ENCODE measurements at regions not wholly inside any gene's neighbourhood (a gene's known extent, or its start where the extent isn't known, plus 50 kb on each side); places are given as distances from the start of the nearest gene placed in this dataset.

- H3K4me2 ChIP-seq (ENCODE audit: insufficient read depth, low read length), result no peak overlapping the region
- FAIRE-seq, result no peak
- no peak overlapping the region for H2AFZ ChIP-seq (ENCODE audit: low read depth, low read length)
- intact Hi-C loops (cut with micrococcal nuclease), result no loop called here
- H4K20me1 ChIP-seq (replicated peaks; ENCODE audit: control insufficient read depth, extremely low read depth, insufficient read depth, low read length), result no peaks in the 10 kb centered on the region
- BruUV-seq (replicated peaks), result no TSS peak
- no peaks in the 10 kb centered on the region for H3K4me1 ChIP-seq (ENCODE audit: control insufficient read depth, extremely low read depth, insufficient read depth, low read length)
- no peaks in the 10 kb centered on the region for H3K9me1 ChIP-seq (replicated peaks; ENCODE audit: control insufficient read depth, extremely low read depth, insufficient read depth, low read length)
- no peak overlapping the region for H3K4me3 ChIP-seq (replicated peaks in 1 of 3; ENCODE audit: insufficient read depth in 1 of 3, low read depth in 1 of 3, low read length in 3 of 3)
- H3K9me3 ChIP-seq (replicated peaks; ENCODE audit: control insufficient read depth, insufficient read depth, low read length), result no peaks in the 10 kb centered on the region
- no peak overlapping the region for H3K9ac ChIP-seq (replicated peaks; ENCODE audit: extremely low read depth, insufficient read depth, low read length)
- H3K36me3 ChIP-seq (ENCODE audit: control insufficient read depth in 2 of 2, extremely low read depth in 1 of 2, insufficient read depth in 2 of 2, low read length in 2 of 2), result no peaks in the 10 kb centered on the region
- no peak for DNase-seq (ENCODE audit: low read depth, low spot score)
- H3K79me2 ChIP-seq (ENCODE audit: control insufficient read depth, insufficient read depth, low read length), result no peaks in the 10 kb centered on the region
- dilution Hi-C loops (cut with MboI; ENCODE audit: extremely low pct_ligation_motif_present, low sequenced_read_pairs), result no loop called here
- ChIA-PET POLR2A (no interaction called here), CTCF (no interaction called here)
- TF ChIP-seq POLR2A (IDR thresholded peaks at IDR 0.05; ENCODE audit: low read depth, low read length) (no peak), EZH2 (IDR thresholded peaks at IDR 0.05; ENCODE audit: borderline replicate concordance, low read depth, low read length, severe bottlenecking) (no peak), CTCF (IDR thresholded peaks at IDR 0.05; ENCODE audit: extremely low read depth in 1 of 2, insufficient read depth in 1 of 2, low read depth in 1 of 2, low read length in 2 of 2) (no peak), JUN (IDR thresholded peaks at IDR 0.05; ENCODE audit: borderline replicate concordance, insufficient read depth, insufficient read length, low read depth) (no peak), MYC (IDR thresholded peaks at IDR 0.05; ENCODE audit: low read depth, low read length) (no peak), MAX (IDR thresholded peaks at IDR 0.05; ENCODE audit: insufficient read depth, insufficient read length) (no peak), GATA2 (IDR thresholded peaks at IDR 0.05; ENCODE audit: insufficient read depth, insufficient read length, low read depth, low read length) (no peak)
- no peaks in the 10 kb centered on the region for H3K27me3 ChIP-seq (ENCODE audit: control insufficient read depth in 2 of 2, insufficient read depth in 2 of 2, low read length in 2 of 2)
- no peak overlapping the region for H3K27ac ChIP-seq (ENCODE audit: insufficient read depth, low read depth, low read length)
Measured at GRCh38 chr9:31471010-31471409, 913.4 kb upstream of the ACO1 start.

DNA sequence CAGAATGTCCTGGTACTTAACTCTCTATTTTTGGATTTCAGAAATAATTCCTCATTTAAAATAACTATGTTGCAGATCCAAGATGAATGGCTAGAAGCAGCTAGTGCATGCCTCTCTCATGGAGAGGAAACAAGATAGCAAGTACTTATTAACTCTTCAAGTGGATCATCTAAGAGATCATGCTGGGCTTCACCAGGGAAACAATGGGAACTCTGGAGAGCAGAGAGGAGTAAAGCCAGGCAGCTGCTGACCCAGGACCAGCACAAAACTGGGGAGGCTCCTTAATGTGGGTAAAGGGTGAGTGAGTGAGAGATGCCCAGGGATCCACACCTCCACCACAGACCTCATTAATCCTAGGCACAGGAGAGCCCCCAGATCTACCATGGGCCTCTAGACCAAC lies 897.8 kb upstream of the ACO1 start:
- intact Hi-C loops (cut with micrococcal nuclease) (no loop called here), dilution Hi-C loops (cut with MboI; ENCODE audit: extremely low pct_ligation_motif_present, low sequenced_read_pairs) (no loop called here)
- DNase-seq (ENCODE audit: low read depth, low spot score), result no peak
- Histone ChIP-seq H3K4me3 (replicated peaks in 1 of 3; ENCODE audit: insufficient read depth in 1 of 3, low read depth in 1 of 3, low read length in 3 of 3) (no peak overlapping the region), H3K36me3 (ENCODE audit: control insufficient read depth in 2 of 2, extremely low read depth in 1 of 2, insufficient read depth in 2 of 2, low read length in 2 of 2) (no peaks in the 10 kb centered on the region), H3K27ac (ENCODE audit: insufficient read depth, low read depth, low read length) (no peak overlapping the region), H3K9ac (replicated peaks; ENCODE audit: extremely low read depth, insufficient read depth, low read length) (no peak overlapping the region), H2AFZ (ENCODE audit: low read depth, low read length) (no peak overlapping the region), H3K79me2 (ENCODE audit: control insufficient read depth, insufficient read depth, low read length) (no peaks in the 10 kb centered on the region), H3K4me2 (ENCODE audit: insufficient read depth, low read length) (no peak overlapping the region), H3K4me1 (ENCODE audit: control insufficient read depth, extremely low read depth, insufficient read depth, low read length) (no peaks in the 10 kb centered on the region), H3K9me1 (replicated peaks; ENCODE audit: control insufficient read depth, extremely low read depth, insufficient read depth, low read length) (no peaks in the 10 kb centered on the region), H3K27me3 (ENCODE audit: control insufficient read depth in 2 of 2, insufficient read depth in 2 of 2, low read length in 2 of 2) (no peaks in the 10 kb centered on the region), H3K9me3 (replicated peaks; ENCODE audit: control insufficient read depth, insufficient read depth, low read length) (no peaks in the 10 kb centered on the region), H4K20me1 (replicated peaks; ENCODE audit: control insufficient read depth, extremely low read depth, insufficient read depth, low read length) (no peaks in the 10 kb centered on the region)
- POLR2A ChIA-PET, result no interaction called here
- CTCF ChIA-PET, result no interaction called here
- BruUV-seq (replicated peaks), result no TSS peak
- FAIRE-seq, result no peak
- TF ChIP-seq FOS (IDR thresholded peaks at IDR 0.05; ENCODE audit: borderline replicate concordance, insufficient read depth, low read length) (no peak), POLR2A (IDR thresholded peaks at IDR 0.05; ENCODE audit: low read depth, low read length) (no peak), MAX (IDR thresholded peaks at IDR 0.05; ENCODE audit: insufficient read depth, insufficient read length) (no peak), GATA2 (IDR thresholded peaks at IDR 0.05; ENCODE audit: insufficient read depth, insufficient read length, low read depth, low read length) (no peak), JUN (IDR thresholded peaks at IDR 0.05; ENCODE audit: borderline replicate concordance, insufficient read depth, insufficient read length, low read depth) (no peak), EZH2 (IDR thresholded peaks at IDR 0.05; ENCODE audit: borderline replicate concordance, low read depth, low read length, severe bottlenecking) (no peak), POLR2AphosphoS5 (IDR thresholded peaks at IDR 0.05; ENCODE audit: insufficient read depth, low read depth, low read length) (no peak), CTCF (IDR thresholded peaks at IDR 0.05; ENCODE audit: extremely low read depth in 1 of 2, insufficient read depth in 1 of 2, low read depth in 1 of 2, low read length in 2 of 2) (no peak), MYC (IDR thresholded peaks at IDR 0.05; ENCODE audit: low read depth, low read length) (no peak)
